HepG2 (cell line): ENCODE measurements at regions not wholly inside any gene's neighbourhood (a gene's known extent, or its start where the extent isn't known, plus 50 kb on each side); places are given as distances from the start of the nearest gene placed in this dataset.
"Not testable (repeated sequence)": the region's sequence is repeated elsewhere in the genome, so short reads cannot be mapped to it uniquely, and the experiment has no call there.

Experiments
- EP300 ChIP-seq, 3 experiments: sonication (generic) in 1 of 3; formaldehyde crosslinking in 1 of 3; IDR thresholded peaks; 2 replicates each; pipeline versions ENCODE4 v1.5.1 to v1.6.1; 2011 to 2020; ENCODE audit warnings: low read depth in 2 of 3, low read length in 2 of 3, borderline replicate concordance in 1 of 3, improper control_type of control experiment in 1 of 3, mild to moderate bottlenecking in 1 of 3, missing genetic modification reagents in 1 of 3, moderate library complexity in 1 of 3
- MAZ ChIP-seq, 2 experiments: sonication (generic) in 1 of 2; formaldehyde crosslinking in 1 of 2; IDR thresholded peaks; 2 replicates each; pipeline versions ENCODE4 v1.5.0 to v1.6.1; 2012 to 2020; ENCODE audit warnings: low read depth in 2 of 2, mild to moderate bottlenecking in 2 of 2, borderline replicate concordance in 1 of 2, improper control_type of control experiment in 1 of 2, low read length in 1 of 2, missing genetic modification reagents in 1 of 2, moderate library complexity in 1 of 2
- ZBTB20 ChIP-seq: sonication (generic); formaldehyde crosslinking; IDR thresholded peaks from 2 replicates; pipeline ENCODE4 v1.8.1; 2023; ENCODE audit warnings: missing genetic modification reagents, low read depth, mild to moderate bottlenecking, borderline replicate concordance
- ZNF354B ChIP-seq: sonication (generic); formaldehyde crosslinking; IDR thresholded peaks from 2 replicates; pipeline ENCODE4 v1.8.0; 2022; ENCODE audit warnings: mild to moderate bottlenecking, missing genetic modification reagents
- ZNF615 ChIP-seq: sonication (generic); formaldehyde crosslinking; IDR thresholded peaks from 2 replicates; pipeline ENCODE4 v1.5.0; 2020; ENCODE audit warnings: mild to moderate bottlenecking, missing genetic modification reagents, borderline replicate concordance
- TF ChIP-seq, protein P1 (sequence below): sonication (generic); formaldehyde crosslinking; IDR thresholded peaks from 2 replicates; pipeline ENCODE4 v1.5.0; 2020; ENCODE audit warnings: mild to moderate bottlenecking, missing genetic modification reagents, moderate library complexity

- TF ChIP-seq EP300 (IDR thresholded peaks at IDR 0.05; ENCODE audit: low read depth in 2 of 2, low read length in 2 of 2); EP300 (CRISPR knock-in tag; IDR thresholded peaks at IDR 0.05; ENCODE audit: borderline replicate concordance); MAZ (IDR thresholded peaks at IDR 0.05; ENCODE audit: borderline replicate concordance, low read depth, low read length); MAZ (CRISPR knock-in tag; IDR thresholded peaks at IDR 0.05; ENCODE audit: low read depth); ZNF354B (CRISPR knock-in tag); ZBTB20 (CRISPR knock-in tag); ZNF615: not testable (repeated sequence)
- TF ChIP-seq, protein P1, sequence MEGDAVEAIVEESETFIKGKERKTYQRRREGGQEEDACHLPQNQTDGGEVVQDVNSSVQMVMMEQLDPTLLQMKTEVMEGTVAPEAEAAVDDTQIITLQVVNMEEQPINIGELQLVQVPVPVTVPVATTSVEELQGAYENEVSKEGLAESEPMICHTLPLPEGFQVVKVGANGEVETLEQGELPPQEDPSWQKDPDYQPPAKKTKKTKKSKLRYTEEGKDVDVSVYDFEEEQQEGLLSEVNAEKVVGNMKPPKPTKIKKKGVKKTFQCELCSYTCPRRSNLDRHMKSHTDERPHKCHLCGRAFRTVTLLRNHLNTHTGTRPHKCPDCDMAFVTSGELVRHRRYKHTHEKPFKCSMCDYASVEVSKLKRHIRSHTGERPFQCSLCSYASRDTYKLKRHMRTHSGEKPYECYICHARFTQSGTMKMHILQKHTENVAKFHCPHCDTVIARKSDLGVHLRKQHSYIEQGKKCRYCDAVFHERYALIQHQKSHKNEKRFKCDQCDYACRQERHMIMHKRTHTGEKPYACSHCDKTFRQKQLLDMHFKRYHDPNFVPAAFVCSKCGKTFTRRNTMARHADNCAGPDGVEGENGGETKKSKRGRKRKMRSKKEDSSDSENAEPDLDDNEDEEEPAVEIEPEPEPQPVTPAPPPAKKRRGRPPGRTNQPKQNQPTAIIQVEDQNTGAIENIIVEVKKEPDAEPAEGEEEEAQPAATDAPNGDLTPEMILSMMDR (CRISPR knock-in tag), result not testable (repeated sequence)
Measured at GRCh38 chr5:17375886-17376285, 122.1 kb upstream of the TAF11L2 start.
